EL (cell line): ENCODE measurements at regions not wholly inside any gene's neighbourhood (a gene's known extent, or its start where the extent isn't known, plus 50 kb on each side); places are given as distances from the start of the nearest gene placed in this dataset.
A peak's percentile ranks its signal among the peaks of the same experiment; 100 is the strongest.

Source experiments
- DNase-seq: peaks from one replicate; pipeline ENCODE4 v3.0.0-alpha.2; 2016

GRCh38 chr5:84453405-84453804 lies 68.7 kb upstream of the EDIL3 start:
- no peak for DNase-seq

GRCh38 chr5:84450617-84451414 lies 66.1 kb upstream of the EDIL3 start:
- no peak for DNase-seq

GRCh38 chr5:84445049-84445685 lies 60.5 kb upstream of the EDIL3 start:
- DNase-seq = no peak

GRCh38 chr5:84438456-84438855 lies 53.8 kb upstream of the EDIL3 start:
- DNase-seq = no peak

GRCh38 chr5:84437673-84438315 lies 53.1 kb upstream of the EDIL3 start:
- DNase-seq = peak; percentile 60

GRCh38 chr5:84436866-84437265 lies 52.2 kb upstream of the EDIL3 start:
- no peak for DNase-seq

GRCh38 chr5:84435861-84436346 lies 51.2 kb upstream of the EDIL3 start:
- peak; percentile 37 for DNase-seq
